Endothelial cell of umbilical vein (primary cell): ENCODE measurements at regions not wholly inside any gene's neighbourhood (a gene's known extent, or its start where the extent isn't known, plus 50 kb on each side); places are given as distances from the start of the nearest gene placed in this dataset.

Source experiments
- BruUV-seq: library from RNA; stranded (reverse); fragments of 400-500 nt; replicated peaks from 2 replicates; lab custom pipeline; 2021; lab: Mats Ljungman, UMichigan
- CTCF ChIA-PET: fragments of 300-600, 350-600 bp; sonication (Branson Sonifier 250); formaldehyde crosslinking; loops from one replicate; lab custom pipeline; 2021; ENCODE audit warnings: antibody characterized with exemption, inconsistent platforms; lab: Charles Lee
- POLR2A ChIA-PET: fragments of 300-600, 350-600 bp; sonication (Branson Sonifier 250); formaldehyde crosslinking; loops from one replicate; lab custom pipeline; 2021; ENCODE audit warnings: antibody characterized with exemption, inconsistent platforms; lab: Charles Lee
- DNase-seq: peaks from one replicate; pipeline ENCODE4 v3.0.0-alpha.2; 2011; ENCODE audit warnings: low read depth, low spot score
- FAIRE-seq: peaks from 2 replicates; lab custom pipeline; 2011; peaks lifted over from hg19 to GRCh38; lab: Jason Lieb, UNC
- H2AFZ ChIP-seq: 2 replicates; pipeline ENCODE4 v1.6.0; 2012; ENCODE audit warnings: low read depth, low read length, control low read depth, inconsistent platforms
- H3K27ac ChIP-seq: 2 replicates; pipeline ENCODE4 v1.5.1; 2011; ENCODE audit warnings: low read depth, mild to moderate bottlenecking, control low read depth, low read length, moderate library complexity; ENCODE audit not compliant: insufficient read depth
- H3K27me3 ChIP-seq, 2 experiments: 2 replicates each; pipeline versions ENCODE4 v1.6.0 to v1.6.1; 2011; ENCODE audit warnings: low read length in 2 of 2, mixed read lengths in 1 of 2; ENCODE audit not compliant: control insufficient read depth in 2 of 2, insufficient read depth in 2 of 2
- H3K36me3 ChIP-seq, 2 experiments: 2 replicates in 1 of 2; 3 replicates in 1 of 2; pipeline ENCODE4 v1.5.1; 2011; ENCODE audit warnings: low read length in 2 of 2, mild to moderate bottlenecking in 1 of 2, moderate library complexity in 1 of 2; ENCODE audit not compliant: control insufficient read depth in 2 of 2, insufficient read depth in 2 of 2; ENCODE audit errors: extremely low read depth in 1 of 2
- H3K4me1 ChIP-seq: 3 replicates; pipeline ENCODE4 v1.5.1; 2011; ENCODE audit warnings: mild to moderate bottlenecking, low read length; ENCODE audit not compliant: control insufficient read depth, insufficient read depth; ENCODE audit errors: extremely low read depth
- H3K4me2 ChIP-seq: 2 replicates; pipeline ENCODE4 v1.6.1; 2011; ENCODE audit warnings: low read length, control low read depth, mixed read lengths; ENCODE audit not compliant: insufficient read depth
- H3K4me3 ChIP-seq, 3 experiments: fragments of 200-600 bp in 1 of 3; sonication (generic), shearing (Covaris generic) in 1 of 3; replicated peaks in 1 of 3; 2 replicates each; pipeline ENCODE4 v1.5.1; 2011 to 2016; ENCODE audit warnings: control low read depth in 3 of 3, low read length in 3 of 3, mild to moderate bottlenecking in 2 of 3, inconsistent platforms in 1 of 3, low read depth in 1 of 3, moderate library complexity in 1 of 3; ENCODE audit not compliant: insufficient read depth in 1 of 3
- H3K79me2 ChIP-seq: 2 replicates; pipeline ENCODE4 v1.6.0; 2012; ENCODE audit warnings: low read length, inconsistent platforms; ENCODE audit not compliant: control insufficient read depth, insufficient read depth
- H3K9ac ChIP-seq: replicated peaks from 2 replicates; pipeline ENCODE3; 2011; ENCODE audit warnings: low read length, control low read depth; ENCODE audit not compliant: insufficient read depth; ENCODE audit errors: extremely low read depth
- H3K9me1 ChIP-seq: replicated peaks from 3 replicates; pipeline ENCODE4 v1.6.0; 2011; ENCODE audit warnings: mild to moderate bottlenecking, low read length; ENCODE audit not compliant: control insufficient read depth, insufficient read depth; ENCODE audit errors: extremely low read depth
- H3K9me3 ChIP-seq: replicated peaks from 2 replicates; pipeline ENCODE4 v1.5.1; 2012; ENCODE audit warnings: low read length, inconsistent platforms; ENCODE audit not compliant: control insufficient read depth, insufficient read depth
- H4K20me1 ChIP-seq: replicated peaks from 2 replicates; pipeline ENCODE3; 2011; ENCODE audit warnings: mild to moderate bottlenecking, low read length; ENCODE audit not compliant: control insufficient read depth, insufficient read depth; ENCODE audit errors: extremely low read depth
- EZH2 ChIP-seq: IDR thresholded peaks from 2 replicates; pipeline ENCODE4 v1.6.1; 2012; ENCODE audit warnings: borderline replicate concordance, low read depth, mild to moderate bottlenecking, moderate library complexity, low read length, inconsistent platforms; ENCODE audit not compliant: severe bottlenecking
- FOS ChIP-seq: IDR thresholded peaks from 2 replicates; pipeline ENCODE4 v1.6.1; 2011; ENCODE audit warnings: mild to moderate bottlenecking, low read length, moderate library complexity, borderline replicate concordance; ENCODE audit not compliant: insufficient read depth
- GATA2 ChIP-seq: IDR thresholded peaks from 2 replicates; pipeline ENCODE4 v1.7.0; 2011; ENCODE audit warnings: low read depth, mild to moderate bottlenecking, moderate library complexity, mixed read lengths, low read length; ENCODE audit not compliant: insufficient read length, insufficient read depth
- JUN ChIP-seq: IDR thresholded peaks from 2 replicates; pipeline ENCODE4 v1.6.1; 2011; ENCODE audit warnings: borderline replicate concordance, low read depth; ENCODE audit not compliant: insufficient read length, insufficient read depth
- MYC ChIP-seq: IDR thresholded peaks from one replicate; pipeline ENCODE4 v1.6.1; 2011; ENCODE audit warnings: mild to moderate bottlenecking, low read depth, low read length
- POLR2A ChIP-seq: IDR thresholded peaks from 2 replicates; pipeline ENCODE4 v1.6.1; 2012; ENCODE audit warnings: low read depth, mild to moderate bottlenecking, control low read depth, low read length
- POLR2AphosphoS5 ChIP-seq: IDR thresholded peaks from 2 replicates; pipeline ENCODE4 v1.6.1; 2012; ENCODE audit warnings: low read depth, mild to moderate bottlenecking, control low read depth, low read length, moderate library complexity; ENCODE audit not compliant: insufficient read depth
- dilution Hi-C: fragments of 300-500 bp; cut with MboI; formaldehyde crosslinking; loops from one replicate; pipeline ENCODE4 v1.15.0; 2019; ENCODE audit warnings: low sequenced_read_pairs; ENCODE audit not compliant: extremely low pct_ligation_motif_present
- intact Hi-C: fragments of 100-400 bp; cut with micrococcal nuclease; formaldehyde crosslinking; loops from one replicate; pipeline ENCODE4 v1.10.0; 2022
- TF ChIP-seq, protein P1 (sequence below), 2 donors: IDR thresholded peaks; 1 replicate in 1 of 2; 2 replicates in 1 of 2; pipeline ENCODE4 v1.5.1; 2011; ENCODE audit warnings: low read length in 2 of 2, mild to moderate bottlenecking in 2 of 2, moderate library complexity in 2 of 2, control low read depth in 1 of 2, inconsistent platforms in 1 of 2, low read depth in 1 of 2; ENCODE audit not compliant: insufficient read depth in 1 of 2; ENCODE audit errors: extremely low read depth in 1 of 2
- TF ChIP-seq, protein P2 (sequence below): IDR thresholded peaks from 2 replicates; pipeline ENCODE4 v1.6.1; 2011; ENCODE audit not compliant: insufficient read depth, insufficient read length

DNA sequence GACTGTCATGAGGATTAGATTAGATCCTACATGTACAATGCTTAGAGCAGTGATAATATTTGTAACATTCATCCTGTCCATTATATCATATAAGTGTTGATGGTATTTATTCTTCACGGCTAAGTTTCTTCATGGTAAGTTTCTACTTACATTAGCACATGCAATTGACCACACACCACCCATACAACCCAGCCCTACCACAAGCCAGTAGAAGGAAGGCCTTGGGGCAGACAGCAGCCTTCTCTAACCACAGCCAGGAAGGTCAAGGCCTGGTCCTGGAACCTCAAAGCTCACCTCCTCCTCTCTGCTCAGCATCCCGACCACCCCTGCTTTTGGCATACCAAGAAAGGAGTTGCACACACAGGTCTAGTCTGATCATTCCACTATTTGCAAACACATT is 245.2 kb upstream of the SDK2 start:
- no peak for FAIRE-seq
- CTCF ChIA-PET = no interaction called here
- dilution Hi-C loops = no loop called here

More for the DNA sequence above, 245.2 kb upstream of the SDK2 start:
- Histone ChIP-seq H3K79me2 (no peaks in the 10 kb centered on the region), H3K9ac (no peak overlapping the region), H3K27ac (no peak overlapping the region), H2AFZ (no peak overlapping the region), H3K36me3 (no peaks in the 10 kb centered on the region), H4K20me1 (no peaks in the 10 kb centered on the region), H3K27me3 (no peaks in the 10 kb centered on the region), H3K4me2 (no peak overlapping the region), H3K9me1 (no peaks in the 10 kb centered on the region), H3K9me3 (no peaks in the 10 kb centered on the region), H3K4me3 (no peak overlapping the region), H3K4me1 (no peaks in the 10 kb centered on the region)
- no peak for TF ChIP-seq EZH2
- TF ChIP-seq, protein P1, sequence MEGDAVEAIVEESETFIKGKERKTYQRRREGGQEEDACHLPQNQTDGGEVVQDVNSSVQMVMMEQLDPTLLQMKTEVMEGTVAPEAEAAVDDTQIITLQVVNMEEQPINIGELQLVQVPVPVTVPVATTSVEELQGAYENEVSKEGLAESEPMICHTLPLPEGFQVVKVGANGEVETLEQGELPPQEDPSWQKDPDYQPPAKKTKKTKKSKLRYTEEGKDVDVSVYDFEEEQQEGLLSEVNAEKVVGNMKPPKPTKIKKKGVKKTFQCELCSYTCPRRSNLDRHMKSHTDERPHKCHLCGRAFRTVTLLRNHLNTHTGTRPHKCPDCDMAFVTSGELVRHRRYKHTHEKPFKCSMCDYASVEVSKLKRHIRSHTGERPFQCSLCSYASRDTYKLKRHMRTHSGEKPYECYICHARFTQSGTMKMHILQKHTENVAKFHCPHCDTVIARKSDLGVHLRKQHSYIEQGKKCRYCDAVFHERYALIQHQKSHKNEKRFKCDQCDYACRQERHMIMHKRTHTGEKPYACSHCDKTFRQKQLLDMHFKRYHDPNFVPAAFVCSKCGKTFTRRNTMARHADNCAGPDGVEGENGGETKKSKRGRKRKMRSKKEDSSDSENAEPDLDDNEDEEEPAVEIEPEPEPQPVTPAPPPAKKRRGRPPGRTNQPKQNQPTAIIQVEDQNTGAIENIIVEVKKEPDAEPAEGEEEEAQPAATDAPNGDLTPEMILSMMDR (IDR thresholded peaks at IDR 0.05; ENCODE audit: extremely low read depth in 1 of 2, insufficient read depth in 1 of 2, low read depth in 1 of 2, low read length in 2 of 2) = no peak
- TF ChIP-seq GATA2 = no peak
- no peak for TF ChIP-seq POLR2AphosphoS5
- TF ChIP-seq, protein P2, sequence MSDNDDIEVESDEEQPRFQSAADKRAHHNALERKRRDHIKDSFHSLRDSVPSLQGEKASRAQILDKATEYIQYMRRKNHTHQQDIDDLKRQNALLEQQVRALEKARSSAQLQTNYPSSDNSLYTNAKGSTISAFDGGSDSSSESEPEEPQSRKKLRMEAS = no peak
- TF ChIP-seq FOS = no peak
- no peak for TF ChIP-seq MYC
- TF ChIP-seq JUN = no peak
- no peak for TF ChIP-seq POLR2A
- intact Hi-C loops = no loop called here
- no TSS peak for BruUV-seq
- no peak for DNase-seq
- POLR2A ChIA-PET = no interaction called here
